Osteocyte (in vitro differentiated cells): ENCODE measurements at regions not wholly inside any gene's neighbourhood (a gene's known extent, or its start where the extent isn't known, plus 50 kb on each side); places are given as distances from the start of the nearest gene placed in this dataset.

Source experiments
- DNase-seq: peaks from one replicate; pipeline ENCODE4 v3.0.0; 2021; ENCODE audit warnings: mixed read lengths; ENCODE audit not compliant: unreplicated experiment; ENCODE audit errors: extremely low spot score
- H3K27ac Mint-ChIP-seq: one replicate; pipeline ENCODE4 v1.8.0; 2021; ENCODE audit warnings: mild to moderate bottlenecking, mixed read lengths; ENCODE audit not compliant: unreplicated experiment
- H3K27me3 Mint-ChIP-seq: one replicate; pipeline ENCODE4 v1.8.0; 2021; ENCODE audit warnings: mixed read lengths; ENCODE audit not compliant: unreplicated experiment
- H3K36me3 Mint-ChIP-seq: one replicate; pipeline ENCODE4 v1.8.0; 2021; ENCODE audit warnings: mixed read lengths; ENCODE audit not compliant: unreplicated experiment
- H3K4me1 Mint-ChIP-seq: one replicate; pipeline ENCODE4 v1.8.0; 2021; ENCODE audit warnings: mixed read lengths; ENCODE audit not compliant: unreplicated experiment
- H3K4me3 Mint-ChIP-seq: one replicate; pipeline ENCODE4 v1.8.0; 2021; ENCODE audit warnings: mild to moderate bottlenecking, moderate library complexity, mixed read lengths; ENCODE audit not compliant: unreplicated experiment
- H3K9me3 Mint-ChIP-seq: one replicate; pipeline ENCODE4 v1.8.0; 2021; ENCODE audit warnings: mixed read lengths; ENCODE audit not compliant: unreplicated experiment
- TF ChIP-seq, protein P1 (sequence below): fragments of 200-600 bp; sonication (generic); IDR thresholded peaks from 2 replicates; pipeline ENCODE4 v1.5.0; 2021; ENCODE audit warnings: antibody characterized with exemption, mild to moderate bottlenecking, moderate library complexity

DNA sequence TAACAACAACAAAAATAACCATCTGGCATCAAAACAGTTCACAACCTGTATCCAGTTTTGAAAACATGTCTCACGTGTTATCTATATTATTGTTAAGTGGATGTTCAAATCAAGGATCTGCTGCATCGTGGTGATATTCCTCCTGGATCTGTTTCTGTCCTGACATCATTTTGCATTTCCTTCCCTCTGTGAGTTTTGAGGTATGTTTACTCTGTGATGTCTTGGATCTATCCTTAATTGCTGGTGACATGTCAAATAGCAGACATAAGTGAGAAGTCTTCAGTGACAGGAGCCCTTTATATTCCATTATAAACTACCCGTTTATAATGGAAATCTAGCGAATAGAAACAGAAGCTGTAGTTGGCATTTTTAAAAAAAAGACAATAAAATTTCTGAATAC is 381.8 kb upstream of the NOX3 start:
- TF ChIP-seq, protein P1, sequence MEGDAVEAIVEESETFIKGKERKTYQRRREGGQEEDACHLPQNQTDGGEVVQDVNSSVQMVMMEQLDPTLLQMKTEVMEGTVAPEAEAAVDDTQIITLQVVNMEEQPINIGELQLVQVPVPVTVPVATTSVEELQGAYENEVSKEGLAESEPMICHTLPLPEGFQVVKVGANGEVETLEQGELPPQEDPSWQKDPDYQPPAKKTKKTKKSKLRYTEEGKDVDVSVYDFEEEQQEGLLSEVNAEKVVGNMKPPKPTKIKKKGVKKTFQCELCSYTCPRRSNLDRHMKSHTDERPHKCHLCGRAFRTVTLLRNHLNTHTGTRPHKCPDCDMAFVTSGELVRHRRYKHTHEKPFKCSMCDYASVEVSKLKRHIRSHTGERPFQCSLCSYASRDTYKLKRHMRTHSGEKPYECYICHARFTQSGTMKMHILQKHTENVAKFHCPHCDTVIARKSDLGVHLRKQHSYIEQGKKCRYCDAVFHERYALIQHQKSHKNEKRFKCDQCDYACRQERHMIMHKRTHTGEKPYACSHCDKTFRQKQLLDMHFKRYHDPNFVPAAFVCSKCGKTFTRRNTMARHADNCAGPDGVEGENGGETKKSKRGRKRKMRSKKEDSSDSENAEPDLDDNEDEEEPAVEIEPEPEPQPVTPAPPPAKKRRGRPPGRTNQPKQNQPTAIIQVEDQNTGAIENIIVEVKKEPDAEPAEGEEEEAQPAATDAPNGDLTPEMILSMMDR = no peak
- H3K27ac Mint-ChIP-seq = no peak overlapping the region
- H3K4me1 Mint-ChIP-seq = no peaks in the 10 kb centered on the region
- H3K27me3 Mint-ChIP-seq = peaks cover 5% of the 10 kb centered on the region
- no peaks in the 10 kb centered on the region for H3K9me3 Mint-ChIP-seq
- no peak for DNase-seq
- no peak overlapping the region for H3K4me3 Mint-ChIP-seq
- H3K36me3 Mint-ChIP-seq = no peaks in the 10 kb centered on the region

DNA sequence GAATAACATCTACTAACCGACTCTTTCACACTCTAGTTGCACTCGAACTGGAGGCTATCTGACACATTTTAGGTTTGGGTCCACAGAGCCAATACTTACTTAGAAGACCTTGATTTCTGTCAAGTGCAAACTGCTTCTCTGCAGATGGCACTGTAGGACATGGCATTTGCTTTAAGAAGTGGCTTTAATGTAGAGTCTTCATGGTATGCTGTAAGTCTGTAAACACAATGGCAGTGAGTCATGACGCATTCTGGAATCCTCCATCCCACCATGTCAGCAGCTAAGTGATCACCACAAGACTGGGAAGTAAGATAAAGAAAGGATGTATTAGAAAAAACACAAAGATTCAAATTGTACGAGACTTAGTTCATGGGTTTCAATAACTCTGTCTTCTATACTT is 377.0 kb upstream of the NOX3 start:
- Mint-ChIP-seq H3K36me3 (no peaks in the 10 kb centered on the region), H3K4me3 (no peak overlapping the region), H3K4me1 (no peaks in the 10 kb centered on the region), H3K27ac (no peak overlapping the region), H3K27me3 (no peaks in the 10 kb centered on the region), H3K9me3 (no peaks in the 10 kb centered on the region)
- DNase-seq = no peak
- TF ChIP-seq, protein P1 = no peak

DNA sequence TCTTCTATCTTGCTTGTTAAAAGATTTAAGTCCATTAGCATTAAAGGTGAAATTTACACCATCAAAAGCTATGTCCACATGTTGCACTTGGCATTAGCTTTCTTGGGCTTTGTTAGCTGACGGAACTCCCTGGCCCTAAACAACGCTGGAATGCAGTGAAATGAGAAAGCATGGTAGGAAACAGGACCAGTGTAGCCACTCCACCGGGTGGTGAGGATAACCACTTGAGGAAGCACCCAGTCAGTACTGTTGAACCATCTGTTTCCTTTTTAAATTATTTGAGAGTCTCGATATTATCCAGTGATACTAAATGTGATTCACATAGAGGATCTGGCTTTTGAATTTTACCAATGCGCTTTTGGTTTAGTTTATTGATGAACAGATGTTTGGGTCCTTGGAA is 374.9 kb upstream of the NOX3 start:
- Mint-ChIP-seq H3K9me3 (no peaks in the 10 kb centered on the region), H3K4me3 (no peak overlapping the region), H3K27me3 (peaks cover 3% of the 10 kb centered on the region), H3K27ac (no peak overlapping the region), H3K36me3 (no peaks in the 10 kb centered on the region), H3K4me1 (no peaks in the 10 kb centered on the region)
- TF ChIP-seq, protein P1 = no peak
- DNase-seq = no peak

DNA sequence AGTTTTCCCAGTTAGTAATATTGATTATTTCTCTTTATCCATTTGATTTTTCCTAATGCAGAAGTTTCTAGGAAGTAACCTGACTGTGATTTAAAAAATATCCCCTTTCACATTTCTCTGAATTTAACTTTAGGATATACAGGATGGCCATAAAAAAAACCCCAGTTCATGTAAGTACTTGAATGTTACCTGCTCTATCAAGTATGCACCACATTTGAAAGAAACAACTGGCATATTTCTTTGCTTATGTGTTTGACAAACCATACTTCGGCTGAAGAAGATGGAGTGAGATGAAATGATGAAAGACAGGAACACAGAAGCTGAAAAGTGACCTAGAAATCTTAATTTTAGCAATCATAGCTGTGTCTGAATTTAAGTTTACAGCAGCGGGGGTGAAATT is 374.0 kb upstream of the NOX3 start:
- Mint-ChIP-seq H3K27me3 (peaks cover 4% of the 10 kb centered on the region), H3K27ac (no peak overlapping the region), H3K4me3 (no peak overlapping the region), H3K4me1 (no peaks in the 10 kb centered on the region), H3K9me3 (no peaks in the 10 kb centered on the region), H3K36me3 (no peaks in the 10 kb centered on the region)
- DNase-seq = no peak
- TF ChIP-seq, protein P1 = no peak

DNA sequence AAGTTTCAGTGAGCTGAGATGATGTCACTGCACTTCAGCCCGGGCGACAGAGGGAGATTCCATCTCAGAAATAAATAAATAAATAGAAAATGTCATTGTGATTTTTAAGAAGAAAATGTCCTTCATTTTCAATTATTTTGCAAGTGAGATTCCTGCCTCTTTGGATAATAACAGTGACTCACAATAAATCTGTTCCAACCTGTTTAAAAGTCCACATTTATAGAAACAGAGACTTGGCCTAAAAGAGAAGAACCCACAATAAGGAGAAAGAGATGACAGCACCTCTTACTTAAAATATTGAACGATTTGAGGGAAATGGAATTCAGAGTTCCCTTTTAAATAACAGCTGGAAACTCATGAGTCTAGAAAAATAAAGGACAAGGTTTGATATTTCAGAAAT is 373.4 kb upstream of the NOX3 start:
- no peak for DNase-seq
- TF ChIP-seq, protein P1 = no peak
- H3K27me3 Mint-ChIP-seq = peaks cover 10% of the 10 kb centered on the region
- no peaks in the 10 kb centered on the region for H3K9me3 Mint-ChIP-seq
- no peak overlapping the region for H3K27ac Mint-ChIP-seq
- H3K4me3 Mint-ChIP-seq = no peak overlapping the region
- no peaks in the 10 kb centered on the region for H3K36me3 Mint-ChIP-seq
- H3K4me1 Mint-ChIP-seq = no peaks in the 10 kb centered on the region
